Adrenal gland (tissue), 9 donors: ENCODE measurements at regions not wholly inside any gene's neighbourhood (a gene's known extent, or its start where the extent isn't known, plus 50 kb on each side); places are given as distances from the start of the nearest gene placed in this dataset.

Experiments used
- DNase-seq, 7 donors: peaks; one replicate each; pipeline ENCODE4 v3.0.0-alpha.2; 2019 to 2020
- H3K27ac ChIP-seq, 5 donors: fragments of 200-600 bp; sonication (generic) in 4 of 5; 1 replicate in 3 of 5; 2 replicates in 2 of 5; pipeline versions ENCODE4 v1.5.1 to v1.8.0; 2016 to 2020; ENCODE audit warnings: mild to moderate bottlenecking in 1 of 5
- H3K27me3 ChIP-seq: fragments of 200-600 bp; 2 replicates; pipeline ENCODE4 v1.8.0; 2021
- H3K36me3 ChIP-seq, 2 donors: fragments of 200-600 bp; replicated peaks in 1 of 2; 1 replicate in 1 of 2; 2 replicates in 1 of 2; pipeline versions ENCODE4 v1.5.1 to v1.8.0; 2018 to 2022
- H3K4me1 ChIP-seq, 2 donors: fragments of 200-600 bp; replicated peaks in 1 of 2; 1 replicate in 1 of 2; 2 replicates in 1 of 2; pipeline versions ENCODE4 v1.5.1 to v1.8.0; 2018 to 2021
- H3K4me3 ChIP-seq, 4 donors: fragments of 200-600 bp; sonication (generic) in 3 of 4; one replicate each; pipeline ENCODE4 v1.5.1; 2016 to 2018
- H3K9me3 ChIP-seq, 3 donors: fragments of 200-600 bp; sonication (generic) in 1 of 3; replicated peaks in 1 of 3; 1 replicate in 2 of 3; 2 replicates in 1 of 3; pipeline versions ENCODE4 v1.5.1 to v1.8.0; 2016 to 2021
- CTCF ChIP-seq, 6 experiments: fragments of 450-650 bp in 4 of 6; fragments of 200-600 bp in 2 of 6; sonication (generic) in 1 of 6; IDR thresholded peaks; 1 replicate in 5 of 6; 2 replicates in 1 of 6; pipeline versions ENCODE4 v1.5.1 to v1.8.0; 2016 to 2021; ENCODE audit warnings: antibody characterized with exemption in 6 of 6, mild to moderate bottlenecking in 2 of 6, moderate library complexity in 1 of 6
- POLR2A ChIP-seq, 2 donors: fragments of 450-650 bp; IDR thresholded peaks; one replicate each; pipeline ENCODE4 v1.6.1; 2017; ENCODE audit warnings: antibody characterized with exemption in 2 of 2, mild to moderate bottlenecking in 2 of 2, moderate library complexity in 1 of 2
- WGBS, 4 donors: extraction: QIAGEN DNeasy Blood & Tissue Kit in 2 of 4; methylation state at CpG; one replicate each; pipeline versions ENCODE4 v1.1.5 to v1.1.7; 2013 to 2017; 5-methylcytosine and 5-hydroxymethylcytosine counted together
- intact Hi-C, 2 donors: fragments of 100-400 bp; cut with DNase I; formaldehyde crosslinking; loops; one replicate each; pipeline versions ENCODE4 v1.14.1 to v1.15.0; 2022 to 2023
- donor health status: healthy with polysubstance abuse.
- donor health status: Bipolar disorder and iron deficiency.
- donor health status: DM: yes; HTN: yes; CAD: no.
- donor health status: DM: no; HTN: no; CAD: no.
- donor health status: DM: no; HTN: no; CAD: no.

- no peaks in the 10 kb centered on the region for H3K36me3 ChIP-seq
- intact Hi-C loops = no loop called here
- peaks cover 0 to 5% (median 0%) of the 10 kb centered on the region in 3 donors for H3K9me3 ChIP-seq
- DNase-seq = no peak
- no peak for TF ChIP-seq POLR2A (IDR thresholded peaks at IDR 0.05)
- TF ChIP-seq CTCF (IDR thresholded peaks at IDR 0.05) = no peak
- WGBS, 4 donors = 83 to 94% (median 88%) methylated on average over 1 of the region's 1 CpG
- H3K4me1 ChIP-seq = no peaks in the 10 kb centered on the region
- no peaks in the 10 kb centered on the region for H3K27me3 ChIP-seq
- H3K27ac ChIP-seq = no peak overlapping the region
- no peak overlapping the region for H3K4me3 ChIP-seq
Observed at GRCh38 chr10:118181021-118181420, 134.3 kb upstream of the RAB11FIP2 start.

GRCh38 chr10:118175148-118175547, 128.4 kb upstream of the RAB11FIP2 start:
- 82 to 86% (median 83%) methylated on average over 2 of the region's 2 CpGs for WGBS, 4 donors
- no peak for TF ChIP-seq POLR2A (IDR thresholded peaks at IDR 0.05)
- no peak for TF ChIP-seq CTCF (IDR thresholded peaks at IDR 0.05)
- H3K27ac ChIP-seq = no peak overlapping the region
- no peaks in the 10 kb centered on the region for H3K36me3 ChIP-seq
- H3K9me3 ChIP-seq = peaks cover 0 to 11% (median 0%) of the 10 kb centered on the region in 3 donors
- H3K4me1 ChIP-seq = no peaks in the 10 kb centered on the region
- no peak for DNase-seq
- no peak overlapping the region for H3K4me3 ChIP-seq
- H3K27me3 ChIP-seq = no peaks in the 10 kb centered on the region
- intact Hi-C loops = no loop called here

GRCh38 chr10:118173296-118173695, 126.6 kb upstream of the RAB11FIP2 start:
- WGBS, 4 donors = 78 to 87% (median 82%) methylated on average over 2 of the region's 2 CpGs
- no peak overlapping the region for H3K4me3 ChIP-seq
- peaks cover 0 to 11% (median 0%) of the 10 kb centered on the region in 3 donors for H3K9me3 ChIP-seq
- DNase-seq = no peak
- no peaks in the 10 kb centered on the region for H3K4me1 ChIP-seq
- intact Hi-C loops = no loop called here
- TF ChIP-seq POLR2A (IDR thresholded peaks at IDR 0.05) = no peak
- no peak for TF ChIP-seq CTCF (IDR thresholded peaks at IDR 0.05)
- no peaks in the 10 kb centered on the region for H3K27me3 ChIP-seq
- H3K27ac ChIP-seq = no peak overlapping the region
- no peaks in the 10 kb centered on the region for H3K36me3 ChIP-seq

- no peak for TF ChIP-seq POLR2A (IDR thresholded peaks at IDR 0.05)
- no peak for TF ChIP-seq CTCF (IDR thresholded peaks at IDR 0.05)
- DNase-seq = no peak
- 55 to 77% (median 65%) methylated on average over 1 of the region's 1 CpG for WGBS, 4 donors
- Histone ChIP-seq H3K27ac (no peak overlapping the region), H3K36me3 (no peaks in the 10 kb centered on the region), H3K4me3 (no peak overlapping the region), H3K4me1 (no peaks in the 10 kb centered on the region), H3K27me3 (no peaks in the 10 kb centered on the region), H3K9me3 (peaks cover 0 to 11% (median 0%) of the 10 kb centered on the region in 3 donors)
- intact Hi-C loops = no loop called here
Observed at GRCh38 chr10:118171861-118172260, 125.1 kb upstream of the RAB11FIP2 start.
